Stimulated activated CD4-positive, alpha-beta T cell treated with anti-CD3 and anti-CD28 coated beads, Interleukin-2, amount 100 ng/mL, for 4 hours (primary cell): ENCODE measurements at regions not wholly inside any gene's neighbourhood (a gene's known extent, or its start where the extent isn't known, plus 50 kb on each side); places are given as distances from the start of the nearest gene placed in this dataset.
"Not testable (repeated sequence)": the region's sequence is repeated elsewhere in the genome, so short reads cannot be mapped to it uniquely, and the experiment has no call there.

Experiments used
- DNase-seq: peaks from one replicate; pipeline ENCODE4 v3.0.0-alpha.2; 2020; ENCODE audit warnings: low read depth

DNA sequence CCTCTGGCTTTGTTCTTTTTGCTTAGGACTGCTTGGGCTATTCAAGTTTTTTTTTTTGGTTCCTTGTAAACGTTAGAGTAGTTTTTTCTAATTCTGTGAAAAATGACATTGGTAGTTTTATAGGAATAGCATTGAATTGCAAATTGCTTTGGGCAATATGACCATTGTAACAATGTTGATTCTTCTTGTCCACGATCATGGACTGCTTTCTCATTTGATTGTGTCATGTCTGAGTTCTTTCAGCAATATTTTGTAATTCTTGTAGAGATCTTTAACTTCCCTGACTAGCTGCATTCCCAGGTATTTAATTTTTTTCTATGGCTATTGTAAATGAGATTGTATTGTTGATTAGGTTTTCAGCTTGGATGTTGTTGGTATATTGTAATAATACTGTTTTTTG lies 286.2 kb upstream of the C1QTNF3 start:
- DNase-seq, result not testable (repeated sequence)

DNA sequence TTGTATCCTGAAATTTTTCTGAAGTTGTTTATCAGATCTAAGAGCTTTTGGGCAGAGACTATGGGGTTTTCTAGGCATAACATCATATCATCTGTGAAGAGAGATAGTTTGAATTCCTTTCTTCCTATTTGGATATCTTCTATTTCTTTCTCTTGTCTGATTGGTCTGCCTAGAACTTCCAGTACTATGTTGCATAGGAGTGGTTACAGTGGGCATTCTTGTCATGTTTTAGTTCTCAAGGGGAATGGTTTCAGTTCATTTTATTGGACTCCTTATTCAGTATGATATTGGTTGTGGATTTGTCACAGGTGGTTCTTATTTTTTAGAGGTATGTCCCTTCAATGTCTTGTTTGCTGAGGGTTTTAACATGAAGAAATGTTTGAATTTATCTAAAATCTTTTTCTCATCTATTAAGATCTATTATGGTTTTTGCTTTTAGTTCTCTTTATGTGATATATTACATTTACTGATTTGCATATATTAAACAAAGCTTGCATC lies 286.6 kb upstream of the C1QTNF3 start:
- not testable (repeated sequence) for DNase-seq

DNA sequence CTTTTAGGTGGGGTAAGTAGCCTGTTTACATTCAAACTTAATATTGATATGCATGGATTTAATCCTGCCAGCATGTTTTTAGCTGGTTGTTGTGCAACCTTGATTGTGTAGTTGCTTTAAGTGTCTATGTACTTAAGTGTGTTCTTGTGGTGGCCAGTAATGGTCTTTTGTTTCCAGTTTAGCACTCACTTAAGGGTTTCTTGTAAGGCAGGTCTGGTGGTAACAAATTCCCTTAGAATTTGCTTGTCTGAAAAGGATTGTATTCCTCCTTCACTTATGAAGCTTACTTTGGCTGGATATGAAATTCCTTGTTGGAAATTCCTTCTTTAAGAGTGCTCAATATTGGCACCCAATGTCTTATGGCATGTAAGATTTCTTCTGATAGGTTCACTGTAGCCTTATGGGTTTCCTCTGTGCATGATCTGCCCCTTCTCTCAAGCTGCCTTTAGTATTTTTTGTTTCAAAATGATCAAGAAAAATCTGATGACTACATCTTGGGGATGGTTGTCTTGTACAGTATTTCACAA lies 289.0 kb upstream of the C1QTNF3 start:
- DNase-seq, result not testable (repeated sequence)

DNA sequence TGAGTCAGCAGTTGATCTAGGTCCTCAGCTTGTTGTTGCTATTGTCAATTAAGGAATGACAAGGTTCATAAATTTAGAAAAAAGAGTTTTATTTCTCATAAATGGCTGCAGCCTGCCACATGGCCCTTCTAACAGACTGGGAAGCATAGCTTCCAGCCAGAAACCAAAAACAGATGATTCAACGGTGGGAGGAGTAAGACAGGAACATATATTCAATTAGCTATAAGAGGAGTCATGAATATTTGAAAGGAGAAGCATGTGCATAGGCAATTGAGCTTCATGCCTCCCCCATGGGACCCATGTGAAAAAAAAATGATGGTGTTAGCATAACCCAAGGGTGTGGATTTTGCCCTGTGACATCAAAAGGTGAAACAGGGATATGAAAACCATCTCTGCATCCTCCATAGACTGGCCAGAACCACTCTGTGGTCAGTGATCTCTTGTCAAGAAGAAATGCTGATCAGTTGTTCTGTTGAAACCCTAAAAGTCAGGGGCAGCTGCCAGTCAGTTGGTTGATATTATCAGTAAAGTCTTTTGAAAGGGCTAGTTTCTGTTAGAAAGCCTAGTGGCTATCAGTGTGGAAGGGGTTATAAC lies 296.5 kb upstream of the C1QTNF3 start:
- DNase-seq, result not testable (repeated sequence)

DNA sequence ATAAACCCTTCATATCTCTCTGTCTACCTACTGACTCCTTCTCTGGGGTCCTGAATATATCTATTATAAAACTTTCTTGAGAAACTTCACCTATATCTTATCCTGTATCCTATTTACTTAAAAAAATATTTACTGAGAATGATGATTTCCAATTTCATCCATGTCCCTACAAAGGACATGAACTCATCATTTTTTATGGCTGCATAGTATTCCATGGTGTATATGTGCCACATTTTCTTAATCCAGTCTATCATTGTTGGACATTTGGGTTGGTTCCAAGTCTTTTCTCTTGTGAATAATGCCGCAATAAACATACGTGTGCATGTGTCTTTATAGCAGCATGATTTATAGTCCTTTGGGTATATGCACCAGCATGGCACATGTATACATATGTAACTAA lies 301.7 kb upstream of the RAI14 start:
- DNase-seq, result not testable (repeated sequence)

DNA sequence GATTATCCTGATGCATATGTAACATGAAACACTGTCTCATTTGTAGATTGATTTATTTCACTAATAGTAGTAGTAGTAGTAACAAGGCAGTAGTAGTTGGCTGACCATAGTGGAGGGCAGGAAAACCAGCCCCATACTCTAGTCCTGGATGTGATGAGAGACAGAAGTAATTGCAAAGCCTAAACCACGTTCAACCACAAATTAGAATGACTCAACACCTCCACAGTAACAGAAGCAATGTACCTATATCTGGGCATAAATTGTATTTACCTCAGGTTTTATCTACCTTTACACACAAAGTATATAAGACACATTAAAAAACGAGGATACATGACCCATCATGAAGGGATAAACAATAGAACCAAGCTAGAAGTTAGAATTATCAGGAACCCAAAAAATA lies 284.7 kb upstream of the RAI14 start:
- DNase-seq, result not testable (repeated sequence)

DNA sequence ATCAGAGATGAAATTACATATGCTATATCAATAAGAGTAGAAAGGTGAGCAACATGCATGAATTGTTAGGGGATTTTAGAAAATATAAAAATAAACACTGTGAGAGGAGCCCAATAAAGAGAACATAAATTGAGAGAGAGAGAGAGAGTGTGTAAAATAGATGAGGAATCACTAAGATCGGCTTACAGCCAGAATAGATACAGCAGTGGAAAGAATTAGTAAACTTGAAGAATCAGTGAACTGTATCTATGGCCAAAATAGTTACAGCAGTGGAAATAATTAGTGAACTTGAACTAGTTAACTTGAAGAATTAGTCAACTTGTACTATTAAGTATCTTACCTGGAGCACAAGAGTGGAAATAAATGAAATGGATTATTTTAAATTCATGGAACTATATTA lies 284.3 kb upstream of the RAI14 start:
- DNase-seq, result not testable (repeated sequence)

DNA sequence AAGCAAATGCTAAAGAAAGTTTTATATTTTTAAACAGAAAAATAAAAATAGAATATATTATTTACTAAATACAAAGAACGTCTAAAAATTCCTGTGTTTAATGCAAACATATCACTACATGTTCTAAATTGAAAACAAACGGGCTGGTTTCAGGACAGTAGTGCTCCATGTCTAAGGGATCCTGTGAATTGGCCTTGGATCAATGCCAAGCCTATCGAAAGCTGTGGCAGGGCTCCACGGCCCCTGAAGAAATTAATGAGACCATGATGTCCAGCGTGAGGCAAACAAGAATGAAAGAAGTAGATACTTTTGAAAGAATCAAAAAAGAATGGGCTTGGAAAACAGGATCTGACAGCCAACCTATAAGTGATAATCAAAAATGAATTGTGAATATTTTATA lies 283.4 kb upstream of the RAI14 start:
- not testable (repeated sequence) for DNase-seq

DNA sequence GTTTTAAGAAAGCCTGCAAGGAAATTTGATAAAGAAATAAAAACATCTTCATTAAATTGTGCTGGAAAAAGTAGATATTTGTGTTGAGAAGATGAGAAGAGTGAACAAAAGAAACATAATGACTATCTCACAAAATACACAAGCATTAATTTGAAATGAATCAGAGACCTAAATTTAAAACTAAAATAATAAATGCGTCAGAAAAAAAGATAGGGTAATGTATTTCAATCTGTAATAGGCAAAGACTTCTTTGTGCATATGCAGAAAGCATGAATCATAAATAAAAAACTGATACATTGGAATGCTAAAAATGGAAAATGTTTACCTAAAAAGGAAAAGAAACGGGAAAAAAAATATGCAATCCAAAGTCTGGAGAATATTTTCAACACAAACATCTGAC lies 278.5 kb upstream of the RAI14 start:
- not testable (repeated sequence) for DNase-seq

DNA sequence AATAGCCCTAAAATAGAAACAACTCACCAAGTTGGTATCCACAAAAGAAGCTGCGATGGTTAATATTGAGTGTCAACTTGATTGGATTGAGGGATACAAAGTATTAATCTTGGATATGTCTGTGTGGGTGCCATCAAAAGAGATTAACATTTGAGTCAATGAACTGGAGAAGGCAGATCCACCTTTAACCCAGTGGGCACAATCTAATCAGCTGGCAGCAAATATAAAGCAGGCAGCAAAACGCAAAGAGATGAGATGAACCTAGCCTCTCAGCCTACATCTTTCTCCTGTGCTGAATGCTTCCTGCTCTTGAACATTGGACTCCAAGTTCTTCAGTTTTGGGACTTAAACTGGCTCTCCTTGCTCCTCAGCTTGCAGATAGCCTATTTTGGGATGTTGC lies 277.6 kb upstream of the RAI14 start:
- DNase-seq, result not testable (repeated sequence)

DNA sequence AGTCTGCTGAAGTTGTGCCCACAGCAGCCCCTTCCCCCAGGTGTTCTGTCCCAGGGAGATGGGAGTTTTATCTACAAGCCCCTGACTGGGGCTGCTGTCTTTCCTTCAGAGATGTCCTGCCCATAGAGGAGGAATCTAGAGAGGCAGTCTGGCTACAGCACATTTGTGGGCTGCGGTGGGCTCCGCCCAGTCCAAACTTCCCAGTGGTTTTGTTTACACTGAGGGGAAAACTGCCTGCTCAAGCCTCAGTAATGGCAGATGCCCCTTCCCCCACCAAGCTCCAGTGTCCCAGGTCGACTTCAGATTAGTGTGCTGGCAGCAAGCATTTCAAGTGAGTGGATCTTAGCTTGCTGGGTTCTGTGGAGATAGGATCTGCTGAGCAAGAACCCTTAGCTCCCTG lies 267.4 kb upstream of the RAI14 start:
- DNase-seq, result not testable (repeated sequence)

DNA sequence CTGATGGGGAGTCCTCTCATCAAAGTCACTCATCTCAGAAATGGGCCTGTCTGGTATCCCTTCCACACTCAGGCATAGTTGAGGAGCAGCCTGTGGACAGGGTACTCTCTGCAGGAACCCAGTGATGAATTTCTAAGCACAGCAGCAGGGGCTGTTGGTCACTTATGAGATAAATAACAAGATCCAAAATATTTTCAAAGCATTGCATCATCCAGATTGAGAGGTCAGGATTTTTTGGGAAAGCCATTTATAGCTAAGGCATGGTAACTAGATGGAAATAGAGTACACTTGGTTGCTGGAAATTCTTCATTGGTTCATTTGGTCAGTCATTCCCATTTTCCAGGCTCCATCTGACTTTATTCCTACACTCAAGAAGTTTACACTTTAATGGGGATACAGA lies 246.8 kb upstream of the RAI14 start:
- no peak for DNase-seq

DNA sequence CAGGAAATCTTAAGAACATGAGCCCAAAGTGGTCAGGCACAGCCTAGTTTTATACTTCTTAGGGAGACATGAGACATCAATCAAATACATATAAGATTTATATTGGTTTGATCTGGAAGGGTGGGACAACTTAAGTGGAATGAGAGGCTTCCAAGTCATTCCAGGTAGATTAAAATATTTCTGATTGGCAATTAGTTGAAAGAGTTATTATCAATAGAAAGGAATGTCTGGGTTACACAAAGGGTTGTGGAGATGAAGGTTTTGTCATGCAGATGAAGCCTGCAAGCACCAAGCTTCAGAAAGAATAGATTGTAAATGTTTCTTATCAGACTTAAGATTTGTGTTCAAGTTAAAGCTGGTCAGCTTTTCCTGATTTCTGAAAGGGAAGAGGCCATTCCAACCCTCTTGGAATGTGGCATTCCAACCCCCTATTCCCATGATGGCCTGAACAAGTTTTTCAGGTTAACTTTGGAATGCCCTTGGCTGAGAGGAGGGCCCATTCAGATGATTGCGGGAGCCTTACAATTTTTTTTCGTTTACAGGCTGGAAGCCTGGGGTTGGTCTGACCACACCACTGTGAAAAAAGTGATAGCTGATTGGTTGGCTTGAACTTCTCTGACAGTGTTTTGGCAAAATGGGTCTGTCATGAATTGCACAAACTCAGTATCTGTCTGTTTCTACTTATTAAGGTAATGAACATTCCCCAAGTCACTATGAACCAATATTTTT lies 245.6 kb upstream of the RAI14 start:
- DNase-seq, result no peak

DNA sequence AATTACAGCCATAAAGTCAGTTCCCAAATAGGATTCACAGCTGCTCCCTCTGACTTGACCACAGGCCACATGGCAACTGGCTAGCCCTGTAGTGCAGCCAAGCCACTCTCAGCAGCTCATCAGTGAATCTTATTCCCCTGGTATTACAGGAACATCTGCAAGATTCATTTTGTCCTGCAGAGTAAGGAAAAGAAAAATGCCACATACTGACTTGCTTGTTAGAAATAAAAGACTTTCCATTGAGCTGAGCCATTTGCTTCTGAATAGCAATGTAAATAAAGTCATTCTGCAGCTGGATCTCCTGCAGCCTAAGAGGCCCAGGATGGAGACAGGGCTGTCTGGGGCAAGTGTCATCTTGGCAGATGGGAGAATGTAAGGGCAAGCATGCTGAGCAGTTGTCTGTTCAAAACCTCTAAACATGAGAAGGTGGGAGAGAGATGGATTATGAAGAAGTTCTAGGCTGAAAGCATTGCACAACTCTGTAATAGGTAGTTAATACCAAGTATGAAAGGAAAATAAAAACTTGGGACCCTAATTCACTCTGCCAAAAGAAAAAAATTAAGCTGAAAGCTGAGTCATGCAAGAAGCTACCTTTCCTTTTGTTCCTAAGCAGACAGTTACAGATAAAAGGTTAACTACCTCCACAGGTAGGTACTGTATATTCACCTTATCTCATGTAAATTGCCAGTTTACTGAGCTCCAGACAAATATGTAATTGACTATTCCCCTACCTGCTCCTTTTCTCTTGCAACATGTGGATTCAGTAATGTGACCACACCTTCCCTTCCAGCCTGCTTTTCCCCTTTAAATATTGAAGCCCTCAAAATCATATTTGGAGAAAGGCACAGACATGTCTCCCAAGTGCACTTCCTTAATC lies 244.4 kb upstream of the RAI14 start:
- DNase-seq, result no peak

DNA sequence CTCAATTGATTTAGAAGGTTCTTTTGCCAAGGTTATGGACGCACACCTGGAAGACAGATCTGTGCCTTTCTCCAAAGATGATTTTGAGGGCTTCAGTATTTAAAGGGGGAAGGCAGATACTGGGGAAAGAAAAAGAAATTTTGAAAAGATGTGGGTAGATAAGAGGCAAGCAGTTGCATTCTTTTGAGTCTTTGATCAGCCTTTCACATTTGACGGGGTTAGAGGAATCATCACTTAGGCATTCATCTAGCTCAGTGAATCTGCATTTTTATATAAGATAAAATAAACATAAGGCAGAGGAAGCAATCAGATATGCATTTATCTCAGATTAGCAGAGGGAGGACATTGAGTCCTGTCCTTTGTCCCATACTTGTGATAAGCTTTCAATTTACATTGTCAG lies 243.4 kb upstream of the RAI14 start:
- DNase-seq, result no peak

DNA sequence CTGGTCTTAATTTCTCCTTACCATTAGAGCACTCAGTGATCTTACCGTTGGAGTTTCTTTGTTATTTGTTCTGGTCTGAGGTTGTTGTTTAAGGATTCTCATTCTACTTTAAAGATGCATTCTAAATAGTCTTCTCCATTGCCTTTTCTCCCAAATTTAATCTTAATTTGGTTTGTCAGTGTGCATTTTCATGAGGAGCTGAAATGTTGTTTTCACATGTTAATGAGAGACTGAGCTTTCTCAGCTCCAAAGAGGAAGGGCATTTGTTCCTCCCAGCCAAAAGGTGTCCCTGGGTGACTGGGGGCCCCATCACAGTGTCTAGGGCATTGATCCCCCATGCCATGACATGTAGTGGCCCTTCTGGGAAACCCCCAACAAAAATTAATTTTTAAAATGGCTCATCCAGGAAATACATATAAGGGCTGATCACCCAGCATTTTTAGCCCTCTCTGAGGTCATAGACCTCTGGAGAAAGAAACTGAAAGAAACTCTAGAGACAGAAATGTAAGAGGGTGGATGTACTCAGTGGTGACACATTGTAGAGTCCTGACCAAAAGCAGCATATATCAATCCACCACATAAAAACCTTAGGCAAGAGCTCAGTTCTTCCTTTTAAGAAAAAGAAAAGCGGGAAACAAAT lies 240.4 kb upstream of the RAI14 start:
- DNase-seq, result no peak

DNA sequence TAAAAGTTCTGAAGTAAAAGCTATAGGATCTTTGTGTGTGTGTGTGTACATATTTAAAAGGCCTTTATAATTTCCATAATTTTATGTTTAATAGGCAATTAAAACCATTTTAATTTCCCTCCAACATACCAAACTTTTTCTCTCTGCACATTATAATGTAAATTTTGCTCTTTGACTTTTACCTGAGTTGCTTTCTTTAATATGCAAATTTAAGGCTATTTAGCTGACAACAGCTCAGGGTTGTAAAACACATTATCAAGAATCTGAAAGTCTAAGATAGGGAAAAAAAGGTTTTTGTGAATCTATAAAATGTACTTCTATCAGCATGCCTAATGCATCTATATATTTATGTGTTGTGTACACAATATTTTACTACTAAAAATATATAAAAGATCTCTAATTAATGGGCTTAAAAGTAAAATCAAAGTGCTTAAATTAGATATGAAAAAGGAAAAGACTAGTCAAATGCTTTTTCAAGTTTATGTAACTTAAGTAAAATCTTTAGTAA lies 239.6 kb upstream of the RAI14 start:
- DNase-seq, result no peak

DNA sequence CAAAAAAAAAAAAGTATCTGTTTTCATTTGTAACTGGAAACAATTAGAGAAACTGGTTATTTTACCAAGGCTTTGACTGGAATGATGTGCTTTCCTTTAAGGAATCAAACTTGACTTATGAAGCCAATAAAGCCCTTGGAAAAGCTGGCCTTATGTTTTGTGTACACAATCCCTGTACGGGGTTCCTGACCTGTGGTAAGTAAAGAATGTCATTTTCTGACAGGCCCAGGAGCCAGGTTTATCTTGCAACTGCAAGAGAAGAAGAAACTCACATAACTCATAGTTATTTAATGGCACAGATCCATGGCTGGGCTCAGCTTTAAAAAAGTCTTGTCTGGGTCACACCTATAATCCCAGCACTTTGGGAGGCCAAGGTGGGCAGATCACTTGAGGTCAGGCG lies 235.9 kb upstream of the RAI14 start:
- not testable (repeated sequence) for DNase-seq

DNA sequence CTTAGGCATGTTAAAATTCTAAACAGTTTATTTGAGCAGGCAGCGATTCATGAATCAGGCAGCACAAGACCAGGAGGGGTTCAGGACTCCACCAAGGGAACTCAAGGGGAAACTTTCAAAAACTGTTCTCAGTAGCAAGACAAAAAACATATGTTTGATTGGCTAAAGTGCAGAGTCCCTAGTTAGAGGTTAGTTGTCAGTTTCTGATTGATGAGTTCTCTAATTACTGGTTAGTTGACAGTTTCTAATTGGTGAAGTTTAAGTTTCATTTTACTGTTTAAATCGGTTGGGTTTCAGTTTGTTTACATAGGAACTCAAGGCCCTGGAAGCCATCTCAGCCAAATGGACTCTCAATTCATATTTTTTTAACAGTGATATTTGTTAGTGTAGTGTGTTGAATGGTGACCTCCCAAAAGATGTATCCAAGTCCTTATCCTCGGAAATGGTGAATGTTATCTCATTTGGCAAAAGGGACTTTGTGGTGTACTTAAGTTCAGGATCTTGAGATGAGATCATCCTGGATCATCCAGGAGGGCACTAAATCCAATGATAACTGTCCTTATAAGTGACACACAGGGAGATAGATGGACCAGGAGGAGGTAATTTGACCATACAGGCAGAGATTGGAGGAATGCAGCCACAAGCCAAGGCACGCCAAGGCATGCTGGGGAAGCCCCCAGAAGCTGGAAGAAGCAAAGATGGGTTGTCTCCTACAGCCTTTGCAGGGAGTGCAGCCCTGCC lies 219.2 kb upstream of the RAI14 start:
- no peak for DNase-seq

DNA sequence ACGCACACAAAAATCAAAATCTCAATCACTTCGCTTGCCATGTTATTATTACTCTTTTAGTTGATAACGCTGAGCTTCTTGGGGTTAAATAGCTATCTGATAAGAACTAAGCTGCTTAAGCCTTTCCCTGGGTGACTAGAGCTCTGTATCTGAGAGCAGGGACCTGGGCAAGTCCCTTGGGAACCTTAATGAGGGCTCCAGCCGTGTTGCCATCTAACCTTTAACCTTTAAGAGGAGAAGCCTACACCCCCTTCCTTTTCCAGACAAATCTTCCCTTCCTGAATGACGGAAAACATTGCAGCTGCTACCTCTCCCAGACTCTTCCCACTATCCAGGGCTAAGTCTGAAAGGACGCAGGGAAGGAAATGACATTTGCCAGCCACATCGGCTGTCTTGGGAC lies 216.5 kb upstream of the RAI14 start:
- no peak for DNase-seq

DNA sequence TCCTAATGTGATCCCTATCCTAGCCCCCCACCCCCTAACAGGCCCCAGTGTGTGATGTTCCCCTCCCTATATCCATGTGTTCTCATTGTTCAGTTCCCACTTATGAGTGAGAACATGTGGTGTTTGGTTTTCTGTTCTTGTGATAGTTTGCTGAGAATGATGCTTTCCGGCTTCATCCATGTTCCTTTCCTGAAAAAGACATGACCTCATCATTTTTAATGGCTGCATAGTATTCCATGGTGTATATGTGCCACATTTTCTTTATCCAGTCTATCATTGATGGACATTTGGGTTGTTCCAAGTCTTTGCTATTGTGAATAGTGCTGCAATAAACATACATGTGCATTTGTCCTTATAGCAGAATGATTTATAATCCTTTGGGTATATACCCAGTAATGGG lies 214.4 kb upstream of the RAI14 start:
- not testable (repeated sequence) for DNase-seq
